DND-41 (cell line): ENCODE measurements at regions not wholly inside any gene's neighbourhood (a gene's known extent, or its start where the extent isn't known, plus 50 kb on each side); places are given as distances from the start of the nearest gene placed in this dataset.
A peak's percentile ranks its signal among the peaks of the same experiment; 100 is the strongest.

ENCODE experiments used
- ATAC-seq: fragments of 200-7000 bp; cut with Tn5 transposase; 3 replicates; pipeline ENCODE4 v1.9.1; 2021; ENCODE audit warnings: low read depth; ENCODE audit not compliant: insufficient read depth
- DNase-seq: peaks from one replicate; pipeline ENCODE4 v3.0.0-alpha.2; 2020
- H2AFZ ChIP-seq: 2 replicates; pipeline ENCODE4 v1.6.0; 2012; ENCODE audit warnings: low read depth, low read length
- H3K27ac ChIP-seq: 2 replicates; pipeline ENCODE4 v1.5.1; 2012; ENCODE audit warnings: low read length, inconsistent platforms
- H3K27me3 ChIP-seq: fragments of 200-600 bp; sonication (generic); 2 replicates; pipeline ENCODE4 v1.6.0; 2012; ENCODE audit warnings: low read length, mild to moderate bottlenecking, inconsistent platforms; ENCODE audit not compliant: insufficient read depth, poor library complexity
- H3K36me3 ChIP-seq: 2 replicates; pipeline ENCODE4 v1.5.1; 2012; ENCODE audit warnings: low read length, inconsistent platforms; ENCODE audit not compliant: insufficient read depth
- H3K4me1 ChIP-seq: 2 replicates; pipeline ENCODE4 v1.5.1; 2012; ENCODE audit warnings: mild to moderate bottlenecking, low read length; ENCODE audit not compliant: insufficient read depth
- H3K4me2 ChIP-seq: 2 replicates; pipeline ENCODE4 v1.6.0; 2012; ENCODE audit warnings: mild to moderate bottlenecking, moderate library complexity, low read length, inconsistent platforms; ENCODE audit not compliant: insufficient read depth
- H3K4me3 ChIP-seq, 2 experiments: fragments of 200-600 bp in 1 of 2; shearing (Covaris generic) in 1 of 2; 2 replicates each; pipeline ENCODE4 v1.5.1; 2012 to 2016; ENCODE audit warnings: inconsistent platforms in 2 of 2, low read length in 2 of 2, mild to moderate bottlenecking in 2 of 2, low read depth in 1 of 2, moderate library complexity in 1 of 2
- H3K79me2 ChIP-seq: 2 replicates; pipeline ENCODE4 v1.6.0; 2012; ENCODE audit warnings: low read length, inconsistent platforms; ENCODE audit not compliant: insufficient read depth
- H3K9ac ChIP-seq: 2 replicates; pipeline ENCODE4 v1.6.0; 2012; ENCODE audit warnings: low read depth, mild to moderate bottlenecking, inconsistent platforms, low read length, moderate library complexity
- H3K9me3 ChIP-seq: 2 replicates; pipeline ENCODE4 v1.5.1; 2012; ENCODE audit warnings: low read length, moderate library complexity, mild to moderate bottlenecking, inconsistent platforms; ENCODE audit not compliant: insufficient read depth, severe bottlenecking
- H4K20me1 ChIP-seq: 2 replicates; pipeline ENCODE4 v1.6.0; 2012; ENCODE audit warnings: low read length; ENCODE audit not compliant: insufficient read depth
- EZH2 ChIP-seq: IDR thresholded peaks from 3 replicates; pipeline ENCODE4 v1.6.1; 2012; ENCODE audit warnings: borderline replicate concordance, low read depth, mild to moderate bottlenecking, moderate library complexity, low read length, inconsistent platforms; ENCODE audit not compliant: severe bottlenecking
- TF ChIP-seq, protein P1 (sequence below): IDR thresholded peaks from 2 replicates; pipeline ENCODE4 v1.5.1; 2012; ENCODE audit warnings: borderline replicate concordance, low read length, moderate library complexity, mild to moderate bottlenecking; ENCODE audit not compliant: poor library complexity, severe bottlenecking; ENCODE audit errors: extremely low read depth

DNA sequence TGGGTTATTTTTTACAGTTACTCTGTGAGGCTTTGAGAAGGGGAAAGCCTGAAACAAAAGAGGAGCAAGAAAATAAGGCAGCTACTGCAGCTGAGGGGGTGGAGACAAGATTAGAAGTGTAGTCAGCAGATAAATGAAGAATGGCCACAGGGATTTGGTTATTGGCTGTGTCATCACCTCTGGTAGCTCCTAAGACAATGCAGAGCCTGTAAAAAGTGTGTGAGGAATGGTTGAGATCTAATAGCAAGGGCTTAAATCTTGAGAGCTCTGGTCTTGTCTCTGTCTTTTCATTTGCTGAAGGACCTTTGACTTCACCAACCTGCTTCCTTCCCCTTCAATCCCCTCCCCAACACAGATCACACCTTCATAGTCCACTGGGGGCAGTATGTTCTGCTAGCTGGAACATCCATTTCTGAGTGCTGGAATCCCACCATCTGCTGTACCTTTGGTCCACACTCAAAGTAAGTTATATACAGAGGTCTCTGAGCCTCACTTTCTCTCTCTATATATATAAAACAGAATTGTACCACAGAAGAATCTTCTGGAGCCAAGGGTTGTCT is 213.7 kb upstream of the ZIC3 start:
- H2AFZ ChIP-seq, result no peak overlapping the region
- H3K36me3 ChIP-seq, result no peaks in the 10 kb centered on the region
- no peaks in the 10 kb centered on the region for H3K9me3 ChIP-seq
- no peaks in the 10 kb centered on the region for H3K79me2 ChIP-seq
- DNase-seq (no peak), ATAC-seq (no peak)
- no peak overlapping the region for H3K9ac ChIP-seq
- no peak for TF ChIP-seq EZH2
- TF ChIP-seq, protein P1, sequence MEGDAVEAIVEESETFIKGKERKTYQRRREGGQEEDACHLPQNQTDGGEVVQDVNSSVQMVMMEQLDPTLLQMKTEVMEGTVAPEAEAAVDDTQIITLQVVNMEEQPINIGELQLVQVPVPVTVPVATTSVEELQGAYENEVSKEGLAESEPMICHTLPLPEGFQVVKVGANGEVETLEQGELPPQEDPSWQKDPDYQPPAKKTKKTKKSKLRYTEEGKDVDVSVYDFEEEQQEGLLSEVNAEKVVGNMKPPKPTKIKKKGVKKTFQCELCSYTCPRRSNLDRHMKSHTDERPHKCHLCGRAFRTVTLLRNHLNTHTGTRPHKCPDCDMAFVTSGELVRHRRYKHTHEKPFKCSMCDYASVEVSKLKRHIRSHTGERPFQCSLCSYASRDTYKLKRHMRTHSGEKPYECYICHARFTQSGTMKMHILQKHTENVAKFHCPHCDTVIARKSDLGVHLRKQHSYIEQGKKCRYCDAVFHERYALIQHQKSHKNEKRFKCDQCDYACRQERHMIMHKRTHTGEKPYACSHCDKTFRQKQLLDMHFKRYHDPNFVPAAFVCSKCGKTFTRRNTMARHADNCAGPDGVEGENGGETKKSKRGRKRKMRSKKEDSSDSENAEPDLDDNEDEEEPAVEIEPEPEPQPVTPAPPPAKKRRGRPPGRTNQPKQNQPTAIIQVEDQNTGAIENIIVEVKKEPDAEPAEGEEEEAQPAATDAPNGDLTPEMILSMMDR, result peak; percentile 27
- H4K20me1 ChIP-seq, result no peaks in the 10 kb centered on the region
- no peak overlapping the region for H3K27ac ChIP-seq
- H3K4me3 ChIP-seq, result no peak overlapping the region
- H3K4me2 ChIP-seq, result no peak overlapping the region
- no peaks in the 10 kb centered on the region for H3K4me1 ChIP-seq
- no peaks in the 10 kb centered on the region for H3K27me3 ChIP-seq

GRCh38 chrX:137342969-137343368 is 223.0 kb upstream of the ZIC3 start:
- no peaks in the 10 kb centered on the region for H4K20me1 ChIP-seq
- H2AFZ ChIP-seq, result no peak overlapping the region
- no peaks in the 10 kb centered on the region for H3K27me3 ChIP-seq
- DNase-seq (no peak), ATAC-seq (no peak)
- H3K9ac ChIP-seq, result no peak overlapping the region
- no peak overlapping the region for H3K27ac ChIP-seq
- no peaks in the 10 kb centered on the region for H3K4me1 ChIP-seq
- H3K36me3 ChIP-seq, result no peaks in the 10 kb centered on the region
- H3K79me2 ChIP-seq, result no peaks in the 10 kb centered on the region
- no peak overlapping the region for H3K4me2 ChIP-seq
- no peak overlapping the region for H3K4me3 ChIP-seq
- TF ChIP-seq, protein P1, result peak; percentile 4
- TF ChIP-seq EZH2, result no peak
- no peaks in the 10 kb centered on the region for H3K9me3 ChIP-seq

DNA sequence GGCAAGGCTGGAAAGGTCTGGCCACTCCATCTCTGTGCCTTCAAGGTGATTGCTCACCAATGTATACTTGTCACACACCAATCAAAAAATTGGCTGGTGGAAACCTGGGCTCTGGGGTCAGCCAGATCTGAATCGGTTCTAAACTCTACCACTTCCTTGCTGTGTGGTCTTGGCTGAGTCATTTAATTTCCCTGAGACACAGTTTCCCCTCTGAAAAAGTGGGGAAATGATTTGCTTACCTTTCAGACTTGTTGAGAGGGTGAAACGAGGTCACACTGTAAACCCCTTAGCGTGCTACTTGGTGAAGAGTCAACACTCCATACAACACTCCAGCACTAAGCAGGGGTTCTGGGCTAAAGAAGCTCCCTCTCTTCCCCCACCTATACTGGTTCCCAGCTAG is 252.3 kb upstream of the ZIC3 start:
- Histone ChIP-seq H3K9me3 (no peaks in the 10 kb centered on the region), H3K27me3 (no peaks in the 10 kb centered on the region), H4K20me1 (no peaks in the 10 kb centered on the region), H3K36me3 (no peaks in the 10 kb centered on the region), H3K79me2 (no peaks in the 10 kb centered on the region), H3K4me3 (no peak overlapping the region), H3K27ac (no peak overlapping the region), H3K9ac (no peak overlapping the region), H3K4me1 (no peaks in the 10 kb centered on the region), H3K4me2 (no peak overlapping the region), H2AFZ (no peak overlapping the region)
- DNase-seq, result no peak
- no peak for ATAC-seq
- no peak for TF ChIP-seq EZH2
- TF ChIP-seq, protein P1, result no peak

DNA sequence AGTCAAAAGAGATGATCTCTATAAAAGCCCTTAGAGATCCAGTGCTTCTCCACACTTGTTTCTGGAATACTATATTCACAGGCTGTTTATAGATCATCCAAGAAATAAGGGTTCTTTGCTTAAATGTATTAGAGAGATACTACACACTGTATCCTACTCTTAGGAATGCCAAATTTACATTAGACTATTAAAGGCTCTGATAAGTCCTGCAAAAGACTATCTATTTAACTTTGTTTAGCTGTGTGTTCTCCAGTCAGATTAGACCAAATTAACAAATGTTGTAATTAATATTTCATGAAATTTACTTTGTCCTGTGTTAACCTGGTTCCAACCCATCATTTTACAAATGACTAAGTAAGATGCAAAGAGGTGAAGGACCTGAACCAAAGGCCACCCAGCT is 260.5 kb upstream of the ZIC3 start:
- TF ChIP-seq, protein P1, result no peak
- TF ChIP-seq EZH2, result no peak
- no peak overlapping the region for H3K4me2 ChIP-seq
- H3K36me3 ChIP-seq, result no peaks in the 10 kb centered on the region
- H3K27me3 ChIP-seq, result no peaks in the 10 kb centered on the region
- H3K4me1 ChIP-seq, result no peaks in the 10 kb centered on the region
- ATAC-seq, result no peak
- H4K20me1 ChIP-seq, result no peaks in the 10 kb centered on the region
- no peak for DNase-seq
- no peak overlapping the region for H3K4me3 ChIP-seq
- H2AFZ ChIP-seq, result no peak overlapping the region
- no peaks in the 10 kb centered on the region for H3K79me2 ChIP-seq
- H3K9ac ChIP-seq, result no peak overlapping the region
- H3K9me3 ChIP-seq, result no peaks in the 10 kb centered on the region
- no peak overlapping the region for H3K27ac ChIP-seq
